ENCODE measurements at regions not wholly inside any gene's neighbourhood (a gene's known extent, or its start where the extent isn't known, plus 50 kb on each side); places are given as distances from the start of the nearest gene placed in this dataset.
"Not testable (repeated sequence)": the region's sequence is repeated elsewhere in the genome, so short reads cannot be mapped to it uniquely, and the experiment has no call there.

- DNase-seq: no peak
- Mint-ChIP-seq H3K4me1 (no peaks in the 10 kb centered on the region), H3K27me3 (no peaks in the 10 kb centered on the region), H3K4me3 (no peak overlapping the region), H3K36me3 (ENCODE audit: low read depth) (no peaks in the 10 kb centered on the region), H3K27ac (no peak overlapping the region), H3K9me3 (peaks cover 6% of the 10 kb centered on the region)
- intact Hi-C loops (cut with micrococcal nuclease): no loop called here
Measured at GRCh38 chr2:3110994-3111666, 266.5 kb downstream of the EIPR1 start.

- DNase-seq: no peak
- Mint-ChIP-seq H3K4me3 (no peak overlapping the region), H3K9me3 (peaks cover 6% of the 10 kb centered on the region), H3K27ac (no peak overlapping the region), H3K27me3 (no peaks in the 10 kb centered on the region), H3K4me1 (no peaks in the 10 kb centered on the region), H3K36me3 (ENCODE audit: low read depth) (no peaks in the 10 kb centered on the region)
- intact Hi-C loops (cut with micrococcal nuclease): no loop called here
Measured at GRCh38 chr2:3110555-3110954, 267.1 kb downstream of the EIPR1 start.

- intact Hi-C loops (cut with micrococcal nuclease): no loop called here
- Mint-ChIP-seq H3K4me1 (no peaks in the 10 kb centered on the region), H3K36me3 (ENCODE audit: low read depth) (no peaks in the 10 kb centered on the region)
Measured at GRCh38 chr2:3108710-3109702, 268.6 kb downstream of the EIPR1 start.

GRCh38 chr2:3108105-3108504 lies 269.5 kb downstream of the EIPR1 start:
- no peak overlapping the region for H3K27ac Mint-ChIP-seq
- intact Hi-C loops (cut with micrococcal nuclease): no loop called here
- no peaks in the 10 kb centered on the region for H3K4me1 Mint-ChIP-seq
- peaks cover 6% of the 10 kb centered on the region for H3K9me3 Mint-ChIP-seq
- no peaks in the 10 kb centered on the region for H3K36me3 Mint-ChIP-seq (ENCODE audit: low read depth)
- peak; percentile 47 for DNase-seq
- no peak overlapping the region for H3K4me3 Mint-ChIP-seq
- H3K27me3 Mint-ChIP-seq: no peaks in the 10 kb centered on the region

More at GRCh38 chr2:3108710-3109702, 268.6 kb downstream of the EIPR1 start:
- Mint-ChIP-seq H3K9me3 (peaks cover 6% of the 10 kb centered on the region), H3K27ac (no peak overlapping the region), H3K27me3 (no peaks in the 10 kb centered on the region), H3K4me3 (no peak overlapping the region)
- peak; percentile 39 for DNase-seq

GRCh38 chr2:3107567-3107966 lies 270.1 kb downstream of the EIPR1 start:
- H3K4me1 Mint-ChIP-seq: no peaks in the 10 kb centered on the region
- H3K4me3 Mint-ChIP-seq: no peak overlapping the region
- DNase-seq: peak; percentile 24
- intact Hi-C loops (cut with micrococcal nuclease): no loop called here
- H3K27me3 Mint-ChIP-seq: peaks cover 4% of the 10 kb centered on the region
- no peak overlapping the region for H3K27ac Mint-ChIP-seq
- H3K36me3 Mint-ChIP-seq (ENCODE audit: low read depth): no peaks in the 10 kb centered on the region
- H3K9me3 Mint-ChIP-seq: peaks cover 6% of the 10 kb centered on the region

GRCh38 chr2:3105814-3106569 lies 271.6 kb downstream of the EIPR1 start:
- no peaks in the 10 kb centered on the region for H3K36me3 Mint-ChIP-seq (ENCODE audit: low read depth)
- peaks cover 6% of the 10 kb centered on the region for H3K9me3 Mint-ChIP-seq
- no peak overlapping the region for H3K4me3 Mint-ChIP-seq
- peak; percentile 43 for DNase-seq
- no peaks in the 10 kb centered on the region for H3K4me1 Mint-ChIP-seq
- intact Hi-C loops (cut with micrococcal nuclease): no loop called here
- peaks cover 5% of the 10 kb centered on the region for H3K27me3 Mint-ChIP-seq
- H3K27ac Mint-ChIP-seq: no peak overlapping the region

- H3K4me3 Mint-ChIP-seq; H3K27ac Mint-ChIP-seq; DNase-seq; H3K9me3 Mint-ChIP-seq; H3K36me3 Mint-ChIP-seq (ENCODE audit: low read depth); intact Hi-C loops (cut with micrococcal nuclease); H3K4me1 Mint-ChIP-seq; H3K27me3 Mint-ChIP-seq: not testable (repeated sequence)
Measured at GRCh38 chr2:3104958-3105813, 272.4 kb downstream of the EIPR1 start.

GRCh38 chr2:3104261-3104660 lies 273.4 kb downstream of the EIPR1 start:
- intact Hi-C loops (cut with micrococcal nuclease): no loop called here
- peak; percentile 41 for DNase-seq
- H3K27ac Mint-ChIP-seq: no peak overlapping the region
- H3K4me3 Mint-ChIP-seq: no peak overlapping the region
- peaks cover 7% of the 10 kb centered on the region for H3K27me3 Mint-ChIP-seq
- H3K36me3 Mint-ChIP-seq (ENCODE audit: low read depth): no peaks in the 10 kb centered on the region
- H3K4me1 Mint-ChIP-seq: peaks cover 3% of the 10 kb centered on the region
- no peaks in the 10 kb centered on the region for H3K9me3 Mint-ChIP-seq

GRCh38 chr2:3102922-3103569 lies 274.6 kb downstream of the EIPR1 start:
- Mint-ChIP-seq H3K4me1 (peaks cover 3% of the 10 kb centered on the region), H3K9me3 (no peaks in the 10 kb centered on the region), H3K36me3 (ENCODE audit: low read depth) (no peaks in the 10 kb centered on the region), H3K27me3 (peaks cover 7% of the 10 kb centered on the region), H3K27ac (no peak overlapping the region), H3K4me3 (no peak overlapping the region)
- intact Hi-C loops (cut with micrococcal nuclease): no loop called here
- peak; percentile 32 for DNase-seq

GRCh38 chr2:3102081-3102921 lies 275.3 kb downstream of the EIPR1 start:
- Mint-ChIP-seq H3K27me3 (peaks cover 7% of the 10 kb centered on the region), H3K4me1 (peaks cover 3% of the 10 kb centered on the region), H3K27ac (no peak overlapping the region), H3K4me3 (no peak overlapping the region), H3K9me3 (no peaks in the 10 kb centered on the region), H3K36me3 (ENCODE audit: low read depth) (no peaks in the 10 kb centered on the region)
- DNase-seq: peak; percentile 44
- intact Hi-C loops (cut with micrococcal nuclease): no loop called here

- no peak overlapping the region for H3K4me3 Mint-ChIP-seq
- intact Hi-C loops (cut with micrococcal nuclease): no loop called here
- H3K9me3 Mint-ChIP-seq: no peaks in the 10 kb centered on the region
- H3K27me3 Mint-ChIP-seq: peaks cover 7% of the 10 kb centered on the region
- no peak overlapping the region for H3K27ac Mint-ChIP-seq
- peaks cover 3% of the 10 kb centered on the region for H3K4me1 Mint-ChIP-seq
- H3K36me3 Mint-ChIP-seq (ENCODE audit: low read depth): no peaks in the 10 kb centered on the region
- peak; percentile 35 for DNase-seq
Measured at GRCh38 chr2:3101016-3101942, 276.3 kb downstream of the EIPR1 start.
